Esophagus muscularis mucosa (tissue), 4 donors: ENCODE measurements at regions not wholly inside any gene's neighbourhood (a gene's known extent, or its start where the extent isn't known, plus 50 kb on each side); places are given as distances from the start of the nearest gene placed in this dataset.

ENCODE experiments used
- DNase-seq: peaks from one replicate; pipeline ENCODE4 v3.0.0-alpha.2; 2017; ENCODE audit errors: extremely low spot score
- H3K27ac ChIP-seq, 4 donors: fragments of 200-600 bp; sonication (generic); replicated peaks in 1 of 4; 1 replicate in 3 of 4; 2 replicates in 1 of 4; pipeline ENCODE4 v1.5.1; 2016 to 2019; ENCODE audit warnings: mild to moderate bottlenecking in 1 of 4
- H3K27me3 ChIP-seq, 4 donors: fragments of 200-600 bp; sonication (generic); one replicate each; pipeline versions ENCODE4 v1.5.1 to v1.6.0; 2016 to 2019
- H3K36me3 ChIP-seq, 4 donors: fragments of 200-600 bp; sonication (generic); one replicate each; pipeline ENCODE4 v1.5.1; 2016 to 2019
- H3K4me1 ChIP-seq, 4 donors: fragments of 200-600 bp; sonication (generic); one replicate each; pipeline ENCODE4 v1.5.1; 2016 to 2019
- H3K4me3 ChIP-seq, 4 donors: fragments of 200-600 bp; sonication (generic); 1 replicate in 2 of 4; 2 replicates in 2 of 4; pipeline ENCODE4 v1.5.1; 2016 to 2019; ENCODE audit warnings: mild to moderate bottlenecking in 4 of 4, moderate library complexity in 1 of 4
- H3K9me3 ChIP-seq, 4 donors: fragments of 200-600 bp; sonication (generic); 1 replicate in 3 of 4; 2 replicates in 1 of 4; pipeline ENCODE4 v1.5.1; 2016 to 2019
- CTCF ChIP-seq, 3 experiments: fragments of 200-600 bp in 2 of 3; fragments of 450-650 bp in 1 of 3; sonication (generic) in 2 of 3; IDR thresholded peaks; one replicate each; pipeline ENCODE4 v1.5.1; 2017 to 2019; ENCODE audit warnings: antibody characterized with exemption in 3 of 3, mild to moderate bottlenecking in 2 of 3, moderate library complexity in 1 of 3
- EP300 ChIP-seq: sonication (generic); formaldehyde crosslinking; IDR thresholded peaks from one replicate; pipeline ENCODE4 v1.6.1; 2017; ENCODE audit warnings: antibody characterized with exemption
- POLR2A ChIP-seq: fragments of 450-650 bp; IDR thresholded peaks from one replicate; pipeline ENCODE4 v1.6.1; 2017; ENCODE audit warnings: antibody characterized with exemption, moderate library complexity, mild to moderate bottlenecking, low read depth
- POLR2AphosphoS5 ChIP-seq, 2 donors: sonication (generic); formaldehyde crosslinking; IDR thresholded peaks; one replicate each; pipeline ENCODE4 v1.6.1; 2017; ENCODE audit warnings: antibody characterized with exemption in 2 of 2
- WGBS: methylation state at CpG from one replicate; pipeline ENCODE4 v1.1.5; 2018; 5-methylcytosine and 5-hydroxymethylcytosine counted together
- intact Hi-C: fragments of 100-400 bp; cut with DNase I; formaldehyde crosslinking; loops from one replicate; pipeline ENCODE4 v1.15.1; 2023

GRCh38 chr15:63453186-63453905 lies 51.0 kb upstream of the USP3 start:
- Histone ChIP-seq H3K36me3 (no peaks in the 10 kb centered on the region), H3K9me3 (no peaks in the 10 kb centered on the region), H3K4me3 (no peak overlapping the region), H3K27me3 (no peaks in the 10 kb centered on the region), H3K4me1 (peaks cover 0 to 10% (median 2%) of the 10 kb centered on the region in 4 donors), H3K27ac (no peak overlapping the region)
- no peak for DNase-seq
- 94% methylated on average over 4 of the region's 4 CpGs for WGBS
- intact Hi-C loops: no loop called here
- TF ChIP-seq CTCF (IDR thresholded peaks at IDR 0.05): no peak
- TF ChIP-seq EP300: no peak
- TF ChIP-seq POLR2AphosphoS5 (IDR thresholded peaks at IDR 0.05): no peak
- TF ChIP-seq POLR2A: no peak

GRCh38 chr15:63454503-63455211 lies 49.7 kb upstream of the USP3 start:
- DNase-seq: no peak
- Histone ChIP-seq H3K4me1 (peaks cover 0 to 6% (median 2%) of the 10 kb centered on the region in 4 donors), H3K36me3 (no peaks in the 10 kb centered on the region), H3K9me3 (no peaks in the 10 kb centered on the region), H3K4me3 (no peak overlapping the region), H3K27ac (no peak overlapping the region), H3K27me3 (no peaks in the 10 kb centered on the region)
- intact Hi-C loops: no loop called here
- WGBS: 76% methylated on average over 4 of the region's 4 CpGs
- TF ChIP-seq CTCF (IDR thresholded peaks at IDR 0.05) (no peak), POLR2A (no peak), EP300 (no peak), POLR2AphosphoS5 (IDR thresholded peaks at IDR 0.05) (no peak)
